K562 (cell line): ENCODE measurements at regions not wholly inside any gene's neighbourhood (a gene's known extent, or its start where the extent isn't known, plus 50 kb on each side); places are given as distances from the start of the nearest gene placed in this dataset.

Experiments
- ATAC-seq: fragments of 200-7000 bp; cut with Tn5 transposase; 3 replicates; pipeline ENCODE4 v1.9.1; 2020; ENCODE audit warnings: moderate library complexity
- BruUV-seq: library from RNA; stranded (reverse); fragments of 400-500 nt; replicated peaks from 2 replicates; lab custom pipeline; 2021; lab: Mats Ljungman, UMichigan
- CTCF ChIA-PET: fragments of 300-600 bp; formaldehyde crosslinking; extraction: SDS; loops from one replicate; lab custom pipeline; 2021; ENCODE audit warnings: low intra/inter-chr PET ratio; lab: Yijun Ruan, JAX
- POLR2A ChIA-PET: fragments of 300-600, 350-650 bp; sonication (Branson Sonifier 250); formaldehyde crosslinking; extraction: SDS; loops from one replicate; lab custom pipeline; 2021; ENCODE audit warnings: antibody characterized with exemption, inconsistent platforms; lab: Yijun Ruan, JAX
- DNase-seq, 4 experiments: peaks; one replicate each; pipeline versions ENCODE4 v3.0.0 to v3.0.0-alpha.2; 2011 to 2018; ENCODE audit warnings: low spot score in 3 of 4, mixed read lengths in 3 of 4; ENCODE audit errors: extremely low read depth in 1 of 4
- FAIRE-seq: peaks from 2 replicates; lab custom pipeline; 2011; peaks lifted over from hg19 to GRCh38; lab: Jason Lieb, UNC
- H2AFZ ChIP-seq: 2 replicates; pipeline ENCODE4 v1.6.0; 2011; ENCODE audit warnings: low read depth, low read length, control low read depth, inconsistent platforms
- H3K27ac ChIP-seq: fragments of 200-600 bp; 3 replicates; pipeline ENCODE4 v1.8.0; 2011; ENCODE audit warnings: low read depth, mild to moderate bottlenecking, control low read depth, inconsistent platforms, low read length, moderate library complexity, mixed read lengths; ENCODE audit errors: extremely low read depth
- H3K27me3 ChIP-seq, 2 experiments: fragments of 300-600 bp in 1 of 2; 2 replicates in 1 of 2; 3 replicates in 1 of 2; pipeline versions ENCODE4 v1.6.0 to v1.8.0; 2011; ENCODE audit warnings: inconsistent platforms in 2 of 2, low read length in 2 of 2, mild to moderate bottlenecking in 1 of 2, mixed read lengths in 1 of 2, moderate library complexity in 1 of 2; ENCODE audit not compliant: control insufficient read depth in 2 of 2, insufficient read depth in 2 of 2
- H3K36me3 ChIP-seq: fragments of 300-600 bp; 3 replicates; pipeline ENCODE4 v1.8.0; 2011; ENCODE audit warnings: mild to moderate bottlenecking, low read length, inconsistent platforms; ENCODE audit not compliant: control insufficient read depth, insufficient read depth
- H3K4me1 ChIP-seq, 2 experiments: fragments of 200-600 bp in 1 of 2; replicated peaks in 1 of 2; 2 replicates in 1 of 2; 3 replicates in 1 of 2; pipeline versions ENCODE4 v1.5.1 to v1.8.0; 2011; ENCODE audit warnings: inconsistent platforms in 2 of 2, low read length in 2 of 2, mild to moderate bottlenecking in 1 of 2, mixed read lengths in 1 of 2, moderate library complexity in 1 of 2; ENCODE audit not compliant: control insufficient read depth in 2 of 2, insufficient read depth in 2 of 2
- H3K4me2 ChIP-seq: 2 replicates; pipeline ENCODE4 v1.6.1; 2011; ENCODE audit warnings: low read length, control low read depth, inconsistent platforms, mixed read lengths; ENCODE audit not compliant: insufficient read depth
- H3K4me3 ChIP-seq: fragments of 200-600 bp; sonication (generic), shearing (Covaris generic); 2 replicates; pipeline ENCODE4 v1.5.1; 2016; ENCODE audit warnings: control low read depth, inconsistent platforms
- H3K79me2 ChIP-seq: fragments of 200-600 bp; 3 replicates; pipeline ENCODE4 v1.8.0; 2011; ENCODE audit warnings: low read length, inconsistent platforms; ENCODE audit not compliant: control insufficient read depth, insufficient read depth
- H3K9ac ChIP-seq, 2 experiments: 2 replicates each; pipeline versions ENCODE4 v1.6.0 to v1.6.1; 2011; ENCODE audit warnings: low read depth in 2 of 2, low read length in 2 of 2, control low read depth in 1 of 2, inconsistent platforms in 1 of 2, mild to moderate bottlenecking in 1 of 2, mixed read lengths in 1 of 2; ENCODE audit not compliant: insufficient read depth in 1 of 2
- H3K9me1 ChIP-seq: one replicate; pipeline ENCODE4 v1.6.0; 2011; ENCODE audit warnings: inconsistent platforms, mild to moderate bottlenecking, low read length, moderate library complexity; ENCODE audit not compliant: control insufficient read depth, insufficient read depth
- H3K9me3 ChIP-seq: replicated peaks from 2 replicates; pipeline ENCODE4 v1.5.1; 2011; ENCODE audit warnings: low read depth, low read length, inconsistent platforms; ENCODE audit not compliant: control insufficient read depth, insufficient read depth
- H4K20me1 ChIP-seq: replicated peaks from 2 replicates; pipeline ENCODE4 v1.6.1; 2011; ENCODE audit warnings: low read length, inconsistent platforms, mixed read lengths; ENCODE audit not compliant: control insufficient read depth, insufficient read depth
- JUN ChIP-seq, 2 experiments: sonication (generic) in 1 of 2; formaldehyde crosslinking in 1 of 2; IDR thresholded peaks; 2 replicates each; pipeline versions ENCODE4 v1.6.1 to v1.8.0; 2012 to 2022; ENCODE audit warnings: borderline replicate concordance in 2 of 2, mild to moderate bottlenecking in 2 of 2, improper control_type of control experiment in 1 of 2, low read depth in 1 of 2, low read length in 1 of 2, missing genetic modification reagents in 1 of 2
- WGBS: fragments of 100-300 bp; shearing (Covaris generic); methylation state at CpG from one replicate; pipeline ENCODE4 v1.1.6; 2016; ENCODE audit warnings: low coverage, mixed read lengths; ENCODE audit not compliant: insufficient coverage; ENCODE audit errors: missing lambda C conversion rate; 5-methylcytosine and 5-hydroxymethylcytosine counted together
- in situ Hi-C: fragments of 300-500 bp; cut with MboI; formaldehyde crosslinking; loops from 4 replicates; pipeline ENCODE4 v1.15.0; 2018; ENCODE audit warnings: inconsistent platforms, mixed read lengths
- intact Hi-C: fragments of 100-400 bp; cut with micrococcal nuclease; formaldehyde crosslinking; loops from 2 replicates; pipeline ENCODE4 v1.14.2; 2022
- TF ChIP-seq, protein P1 (sequence below): IDR thresholded peaks from 2 replicates; pipeline ENCODE4 v1.6.1; 2016; ENCODE audit warnings: missing genetic modification characterization, missing compliant biosample characterization

DNA sequence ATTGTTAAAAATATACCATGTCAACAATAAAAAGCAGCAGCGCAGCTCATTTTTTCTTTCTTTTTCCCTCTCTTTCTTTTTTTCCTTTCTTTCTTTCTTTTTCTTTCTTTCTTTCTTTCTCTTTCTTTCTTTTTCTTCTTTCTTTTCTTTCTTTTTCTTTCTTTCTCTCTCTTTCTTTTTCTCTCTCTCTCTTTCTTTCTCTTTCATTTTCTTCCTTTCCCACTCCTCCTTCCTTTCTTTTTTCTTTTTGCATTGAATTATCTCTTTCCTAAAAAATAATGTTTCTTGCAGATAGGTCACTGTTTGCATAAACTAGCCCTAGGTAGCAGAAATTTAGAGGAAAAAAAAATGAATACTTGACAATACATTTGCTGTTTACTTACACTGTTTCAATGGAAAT lies 755.1 kb upstream of the COBL start:
- DNase-seq (no peak), FAIRE-seq (no peak), ATAC-seq (no peak)
- no TSS peak for BruUV-seq
- no peak overlapping the region for H3K4me3 ChIP-seq
- H3K9me3 ChIP-seq = no peaks in the 10 kb centered on the region; the same call in 1 of the 2 replicates
- in situ Hi-C loops = no loop called here
- H3K4me1 ChIP-seq = no peaks in the 10 kb centered on the region
- no peaks in the 10 kb centered on the region for H3K27me3 ChIP-seq
- intact Hi-C loops = no loop called here
- no peak overlapping the region for H3K9ac ChIP-seq
- CTCF ChIA-PET = no interaction called here
- H2AFZ ChIP-seq = no peak overlapping the region
- no peaks in the 10 kb centered on the region for H4K20me1 ChIP-seq
- TF ChIP-seq, protein P1, sequence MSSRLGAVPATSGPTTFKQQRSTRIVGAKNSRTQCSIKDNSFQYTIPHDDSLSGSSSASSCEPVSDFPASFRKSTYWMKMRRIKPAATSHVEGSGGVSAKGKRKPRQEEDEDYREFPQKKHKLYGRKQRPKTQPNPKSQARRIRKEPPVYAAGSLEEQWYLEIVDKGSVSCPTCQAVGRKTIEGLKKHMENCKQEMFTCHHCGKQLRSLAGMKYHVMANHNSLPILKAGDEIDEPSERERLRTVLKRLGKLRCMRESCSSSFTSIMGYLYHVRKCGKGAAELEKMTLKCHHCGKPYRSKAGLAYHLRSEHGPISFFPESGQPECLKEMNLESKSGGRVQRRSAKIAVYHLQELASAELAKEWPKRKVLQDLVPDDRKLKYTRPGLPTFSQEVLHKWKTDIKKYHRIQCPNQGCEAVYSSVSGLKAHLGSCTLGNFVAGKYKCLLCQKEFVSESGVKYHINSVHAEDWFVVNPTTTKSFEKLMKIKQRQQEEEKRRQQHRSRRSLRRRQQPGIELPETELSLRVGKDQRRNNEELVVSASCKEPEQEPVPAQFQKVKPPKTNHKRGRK = peak; percentile 68; the same call in 1 of the 2 replicates
- no peak for TF ChIP-seq JUN (IDR thresholded peaks at IDR 0.05; ENCODE audit: borderline replicate concordance, low read depth, low read length)
- TF ChIP-seq JUN (CRISPR knock-in tag; IDR thresholded peaks at IDR 0.05; ENCODE audit: borderline replicate concordance) = no peak
- POLR2A ChIA-PET = no interaction called here
- H3K79me2 ChIP-seq = no peaks in the 10 kb centered on the region
- no peak overlapping the region for H3K27ac ChIP-seq
- H3K9me1 ChIP-seq = no peaks in the 10 kb centered on the region
- H3K36me3 ChIP-seq = no peaks in the 10 kb centered on the region
- no peak overlapping the region for H3K4me2 ChIP-seq
- WGBS = 13% methylated on average over 1 of the region's 1 CpG

DNA sequence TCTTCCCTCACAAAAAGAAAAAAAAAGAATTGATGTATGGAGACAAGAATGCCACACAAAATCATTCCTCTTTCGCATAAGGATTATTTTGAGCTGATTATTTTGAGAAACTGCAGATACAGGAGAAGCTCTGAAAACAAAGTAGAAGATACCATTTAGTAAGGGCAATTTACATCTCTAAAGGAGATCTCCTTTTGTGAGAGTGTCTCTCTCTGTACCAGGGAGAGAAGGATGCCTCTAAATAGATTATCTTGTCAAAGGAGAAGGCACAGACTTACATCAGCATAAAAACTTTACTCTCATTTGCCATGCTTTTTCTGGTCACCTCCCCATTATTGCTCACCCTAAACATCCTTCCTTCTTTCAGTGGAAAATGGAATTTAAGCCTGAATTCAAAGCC lies 747.9 kb upstream of the COBL start:
- ATAC-seq = no peak
- CTCF ChIA-PET = no interaction called here
- no peak overlapping the region for H3K9ac ChIP-seq
- in situ Hi-C loops = no loop called here
- no TSS peak for BruUV-seq
- POLR2A ChIA-PET = no interaction called here
- no peaks in the 10 kb centered on the region for H4K20me1 ChIP-seq
- no peak for FAIRE-seq
- no peak overlapping the region for H3K4me3 ChIP-seq
- intact Hi-C loops = no loop called here
- H3K36me3 ChIP-seq = no peaks in the 10 kb centered on the region
- H3K4me1 ChIP-seq = no peaks in the 10 kb centered on the region
- no peak overlapping the region for H2AFZ ChIP-seq
- no peaks in the 10 kb centered on the region for H3K9me3 ChIP-seq
- no peaks in the 10 kb centered on the region for H3K79me2 ChIP-seq
- WGBS = 6% methylated on average over 1 of the region's 1 CpG
- no peak overlapping the region for H3K27ac ChIP-seq
- H3K4me2 ChIP-seq = no peak overlapping the region
- no peaks in the 10 kb centered on the region for H3K9me1 ChIP-seq
- no peak for DNase-seq
- H3K27me3 ChIP-seq = no peaks in the 10 kb centered on the region
